ENCODE measurements at regions not wholly inside any gene's neighbourhood (a gene's known extent, or its start where the extent isn't known, plus 50 kb on each side); places are given as distances from the start of the nearest gene placed in this dataset.
"Not testable (repeated sequence)": the region's sequence is repeated elsewhere in the genome, so short reads cannot be mapped to it uniquely, and the experiment has no call there.

DNA sequence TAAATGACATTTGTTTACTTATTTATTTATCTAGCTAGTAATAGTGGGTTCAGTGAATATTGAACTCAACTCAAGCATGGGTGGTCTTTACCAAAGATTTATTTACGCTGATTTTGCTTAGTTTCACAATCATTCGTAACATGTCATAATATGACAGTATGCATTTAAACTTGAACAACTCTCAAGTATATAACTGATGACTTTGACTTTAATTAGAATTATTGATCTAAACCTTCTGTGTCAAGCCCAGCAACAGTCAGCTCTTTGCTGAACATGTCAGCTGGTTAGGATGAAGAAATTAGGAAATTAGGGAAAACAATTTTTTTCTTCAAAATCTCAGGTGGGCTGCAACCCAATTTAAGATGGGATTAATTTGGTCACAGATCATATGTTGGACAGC lies 210.5 kb upstream of the G2E3 start:
- no peaks in the 10 kb centered on the region for H3K4me1 ChIP-seq (ENCODE audit: control insufficient read depth, insufficient read depth, low read length)
- H3K27ac ChIP-seq (ENCODE audit: low read depth, low read length) = no peak overlapping the region
- H3K36me3 ChIP-seq (ENCODE audit: control insufficient read depth, insufficient read depth, low read length) = no peaks in the 10 kb centered on the region
- no peaks in the 10 kb centered on the region for H3K27me3 ChIP-seq (ENCODE audit: control insufficient read depth, insufficient read depth, low read length)
- H3K9ac ChIP-seq (ENCODE audit: low read length) = no peak overlapping the region
- H3K4me3 ChIP-seq (ENCODE audit: low read length) = no peak overlapping the region

DNA sequence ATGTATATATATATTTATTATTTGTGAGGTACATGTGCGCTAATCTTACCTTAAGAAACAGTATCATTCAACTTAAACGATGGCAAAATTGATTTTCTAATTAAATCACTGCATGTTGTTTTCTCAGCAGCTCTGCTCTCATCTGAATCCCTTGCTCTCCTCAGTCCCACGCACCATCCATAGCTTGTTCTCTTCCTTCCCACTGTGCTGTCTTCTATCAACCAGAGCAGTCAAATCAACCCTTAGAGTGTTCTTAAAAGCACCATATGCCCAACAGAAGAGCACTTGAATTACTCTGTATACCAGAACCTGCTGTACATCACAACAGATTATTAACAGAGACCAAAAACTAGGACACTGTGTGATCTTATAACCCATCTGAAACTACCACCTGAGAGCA lies 209.4 kb upstream of the G2E3 start:
- H3K27me3 ChIP-seq (ENCODE audit: control insufficient read depth, insufficient read depth, low read length) = no peaks in the 10 kb centered on the region
- no peak overlapping the region for H3K4me3 ChIP-seq (ENCODE audit: low read length)
- H3K36me3 ChIP-seq (ENCODE audit: control insufficient read depth, insufficient read depth, low read length) = no peaks in the 10 kb centered on the region
- H3K9ac ChIP-seq (ENCODE audit: low read length) = no peak overlapping the region
- no peak overlapping the region for H3K27ac ChIP-seq (ENCODE audit: low read depth, low read length)
- no peaks in the 10 kb centered on the region for H3K4me1 ChIP-seq (ENCODE audit: control insufficient read depth, insufficient read depth, low read length)

DNA sequence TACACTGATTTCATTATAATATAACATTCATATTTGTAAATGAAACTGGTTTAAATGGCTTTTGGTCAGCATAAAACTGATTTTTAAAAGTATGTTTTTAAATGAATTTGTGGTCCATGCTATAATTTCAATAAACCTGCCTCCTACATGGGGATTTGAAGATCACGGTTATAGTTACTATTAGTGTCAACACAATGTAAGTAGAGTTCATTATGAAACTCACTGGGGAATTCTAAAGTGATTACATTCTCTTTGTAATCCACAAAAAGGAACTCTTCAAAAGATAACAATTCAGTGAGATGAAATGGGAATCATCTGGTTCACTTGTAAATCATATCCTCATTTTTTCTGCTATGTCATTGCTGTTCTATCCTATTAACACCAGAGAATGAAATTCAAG lies 204.5 kb upstream of the G2E3 start:
- Histone ChIP-seq H3K4me1 (ENCODE audit: control insufficient read depth, insufficient read depth, low read length) (no peaks in the 10 kb centered on the region), H3K9ac (ENCODE audit: low read length) (no peak overlapping the region), H3K27ac (ENCODE audit: low read depth, low read length) (no peak overlapping the region), H3K4me3 (ENCODE audit: low read length) (no peak overlapping the region), H3K36me3 (ENCODE audit: control insufficient read depth, insufficient read depth, low read length) (no peaks in the 10 kb centered on the region), H3K27me3 (ENCODE audit: control insufficient read depth, insufficient read depth, low read length) (no peaks in the 10 kb centered on the region)

DNA sequence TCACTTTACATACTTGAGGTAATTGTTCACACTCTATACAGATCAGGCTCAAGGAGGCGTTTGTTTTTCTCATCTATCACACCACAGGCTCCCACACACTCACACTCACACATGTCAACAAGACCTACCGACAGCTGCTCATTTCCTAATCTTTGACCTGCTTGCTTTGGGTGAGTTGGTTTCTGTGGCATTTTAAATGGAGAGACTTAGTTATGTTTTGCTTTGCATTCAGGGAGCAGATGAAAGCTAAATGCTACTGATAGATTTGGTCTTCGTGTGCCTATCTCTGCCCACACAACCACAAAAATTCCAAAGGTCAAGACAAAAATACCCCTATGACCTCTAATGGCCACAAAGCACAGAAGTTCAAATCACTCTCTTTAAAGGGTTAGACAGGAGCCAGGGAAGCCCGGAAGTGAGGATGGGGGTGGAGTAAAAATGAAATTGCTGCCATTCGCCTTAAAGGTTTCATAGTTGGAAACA lies 203.5 kb upstream of the G2E3 start:
- Histone ChIP-seq H3K9ac (ENCODE audit: low read length) (no peak overlapping the region), H3K27me3 (ENCODE audit: control insufficient read depth, insufficient read depth, low read length) (no peaks in the 10 kb centered on the region), H3K36me3 (ENCODE audit: control insufficient read depth, insufficient read depth, low read length) (no peaks in the 10 kb centered on the region), H3K27ac (ENCODE audit: low read depth, low read length) (no peak overlapping the region), H3K4me1 (ENCODE audit: control insufficient read depth, insufficient read depth, low read length) (no peaks in the 10 kb centered on the region), H3K4me3 (ENCODE audit: low read length) (no peak overlapping the region)

DNA sequence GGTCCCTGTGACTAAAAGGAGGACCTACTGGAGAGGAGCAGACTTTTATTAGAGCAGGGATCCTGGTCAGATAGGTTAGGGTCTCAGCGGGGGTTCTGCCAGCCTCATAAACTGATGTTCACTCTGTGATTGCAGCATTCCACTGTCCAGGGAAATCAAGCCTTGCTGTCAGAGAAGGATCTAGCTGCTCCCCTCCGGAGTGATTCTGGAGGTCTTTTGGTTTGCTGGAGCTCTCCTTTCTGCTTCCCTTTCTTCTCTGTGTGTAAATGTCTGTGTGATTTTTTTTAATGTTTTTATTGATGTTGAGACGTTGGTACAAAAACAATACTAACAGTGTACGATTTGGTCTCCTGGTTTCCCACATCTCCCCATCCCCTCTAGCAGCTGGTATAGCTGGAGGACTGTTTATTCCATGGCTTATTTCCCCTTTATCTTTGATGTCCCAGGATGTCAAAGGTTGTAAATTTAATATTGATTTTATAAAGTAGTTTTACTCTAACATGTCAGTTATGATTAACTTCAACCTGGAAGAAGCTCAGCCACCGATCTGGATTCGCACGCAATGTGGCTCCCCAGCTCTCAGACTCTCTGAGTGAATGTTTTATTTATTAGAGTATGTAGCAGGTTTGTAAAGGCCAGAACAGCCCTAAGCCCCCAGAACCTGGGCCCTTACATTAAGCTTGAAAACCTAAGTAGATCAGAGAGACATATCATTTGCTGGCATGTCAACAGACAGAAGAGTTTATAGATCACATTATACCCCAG lies 202.3 kb upstream of the G2E3 start:
- Histone ChIP-seq H3K4me3 (ENCODE audit: low read length) (no peak overlapping the region), H3K36me3 (ENCODE audit: control insufficient read depth, insufficient read depth, low read length) (no peaks in the 10 kb centered on the region), H3K27me3 (ENCODE audit: control insufficient read depth, insufficient read depth, low read length) (no peaks in the 10 kb centered on the region), H3K9ac (ENCODE audit: low read length) (no peak overlapping the region), H3K27ac (ENCODE audit: low read depth, low read length) (no peak overlapping the region), H3K4me1 (ENCODE audit: control insufficient read depth, insufficient read depth, low read length) (no peaks in the 10 kb centered on the region)

DNA sequence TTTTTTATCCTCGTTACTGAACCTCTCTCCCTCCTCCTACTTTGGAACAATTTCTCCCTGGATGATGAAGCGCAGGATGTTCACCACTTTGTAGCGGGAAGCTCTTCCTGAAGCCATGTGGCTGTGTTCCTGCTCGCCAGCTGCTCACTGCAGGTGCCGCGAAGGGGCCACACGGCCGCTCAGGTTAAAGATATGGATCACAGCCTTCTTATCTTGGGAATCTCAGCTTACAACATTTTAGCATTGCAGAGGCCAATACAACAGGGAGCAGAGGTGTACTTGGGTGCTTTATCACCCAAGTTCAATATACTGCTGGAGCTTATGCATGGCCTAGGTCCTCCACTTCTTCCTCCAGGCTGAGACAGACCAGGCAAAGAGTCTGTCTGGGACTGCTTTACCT lies 201.2 kb upstream of the G2E3 start:
- Histone ChIP-seq H3K4me3 (ENCODE audit: low read length) (no peak overlapping the region), H3K4me1 (ENCODE audit: control insufficient read depth, insufficient read depth, low read length) (no peaks in the 10 kb centered on the region), H3K9ac (ENCODE audit: low read length) (no peak overlapping the region), H3K27ac (ENCODE audit: low read depth, low read length) (no peak overlapping the region), H3K27me3 (ENCODE audit: control insufficient read depth, insufficient read depth, low read length) (no peaks in the 10 kb centered on the region), H3K36me3 (ENCODE audit: control insufficient read depth, insufficient read depth, low read length) (no peaks in the 10 kb centered on the region)

DNA sequence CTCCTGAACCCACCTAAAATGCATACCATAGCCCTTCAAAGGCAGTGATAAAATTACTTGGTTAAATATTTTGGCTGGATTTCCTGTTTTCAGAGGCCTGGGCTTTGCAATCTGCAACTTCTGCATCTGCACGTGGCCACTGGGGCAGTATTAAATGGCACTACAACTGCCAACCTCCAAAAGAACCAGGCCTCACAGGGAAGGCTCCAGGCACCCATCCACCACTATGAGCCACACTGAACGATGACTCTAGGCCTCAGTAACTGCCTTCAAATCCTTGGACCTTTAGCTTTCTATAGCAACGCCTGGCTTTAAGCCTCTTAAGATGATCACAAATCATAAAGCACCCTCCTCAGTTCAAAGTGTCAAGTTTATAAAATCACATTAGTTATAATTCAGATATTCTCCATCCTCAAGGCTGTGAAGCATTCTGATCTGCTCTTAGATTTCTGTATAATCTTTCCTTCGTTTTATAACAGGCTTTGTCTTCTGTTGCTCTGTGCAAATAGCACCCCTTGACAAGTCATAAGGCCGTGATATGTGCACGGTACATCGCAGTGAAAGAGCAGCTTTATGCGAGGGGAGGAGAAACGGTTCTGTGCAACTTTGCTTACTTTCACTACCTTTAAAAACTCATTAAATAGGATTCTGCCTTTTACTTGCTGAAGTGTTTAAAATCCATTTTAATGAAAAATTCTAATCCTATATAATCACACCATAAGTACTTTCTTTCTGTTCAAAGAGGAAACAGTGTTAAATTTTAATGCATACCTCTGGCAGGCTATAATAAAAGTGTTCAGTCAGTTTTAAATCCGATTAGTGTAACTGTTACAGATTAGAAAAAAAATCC lies 196.4 kb upstream of the G2E3 start:
- Histone ChIP-seq H3K4me1 (ENCODE audit: control insufficient read depth, insufficient read depth, low read length) (no peaks in the 10 kb centered on the region), H3K9ac (ENCODE audit: low read length) (no peak overlapping the region), H3K27ac (ENCODE audit: low read depth, low read length) (no peak overlapping the region), H3K36me3 (ENCODE audit: control insufficient read depth, insufficient read depth, low read length) (no peaks in the 10 kb centered on the region), H3K27me3 (ENCODE audit: control insufficient read depth, insufficient read depth, low read length) (no peaks in the 10 kb centered on the region), H3K4me3 (ENCODE audit: low read length) (no peak overlapping the region)

DNA sequence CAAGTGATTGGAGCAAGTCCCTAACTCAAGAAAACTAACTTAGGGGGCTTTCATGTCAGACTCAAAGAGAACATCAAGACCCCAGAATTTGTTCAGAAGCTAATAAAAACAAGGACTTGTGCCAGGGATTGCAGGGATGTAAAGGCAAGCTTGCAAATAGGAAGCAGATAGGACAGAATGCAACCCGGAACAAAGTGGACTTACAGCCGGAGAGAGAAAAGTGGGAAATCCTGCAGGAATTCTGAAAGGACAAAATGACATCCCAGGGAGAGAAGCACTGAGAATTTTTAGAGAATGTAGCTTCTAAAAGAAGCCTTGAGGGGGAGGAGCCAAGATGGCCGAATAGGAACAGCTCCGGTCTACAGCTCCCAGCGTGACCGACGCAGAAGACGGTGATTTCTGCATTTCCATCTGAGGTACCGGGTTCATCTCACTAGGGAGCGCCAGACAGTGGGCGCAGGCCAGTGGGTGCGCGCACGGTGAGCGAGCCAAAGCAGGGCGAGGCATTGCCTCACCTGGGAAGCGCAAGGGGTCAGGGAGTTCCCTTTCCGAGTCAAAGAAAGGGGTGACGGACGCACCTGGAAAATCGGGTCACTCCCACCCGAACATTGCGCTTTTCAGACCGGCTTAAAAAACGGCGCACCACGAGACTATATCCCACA lies 195.6 kb upstream of the G2E3 start:
- not testable (repeated sequence) for H3K4me1 ChIP-seq (ENCODE audit: control insufficient read depth, insufficient read depth, low read length); H3K36me3 ChIP-seq (ENCODE audit: control insufficient read depth, insufficient read depth, low read length); H3K27me3 ChIP-seq (ENCODE audit: control insufficient read depth, insufficient read depth, low read length); H3K9ac ChIP-seq (ENCODE audit: low read length); H3K4me3 ChIP-seq (ENCODE audit: low read length); H3K27ac ChIP-seq (ENCODE audit: low read depth, low read length)

DNA sequence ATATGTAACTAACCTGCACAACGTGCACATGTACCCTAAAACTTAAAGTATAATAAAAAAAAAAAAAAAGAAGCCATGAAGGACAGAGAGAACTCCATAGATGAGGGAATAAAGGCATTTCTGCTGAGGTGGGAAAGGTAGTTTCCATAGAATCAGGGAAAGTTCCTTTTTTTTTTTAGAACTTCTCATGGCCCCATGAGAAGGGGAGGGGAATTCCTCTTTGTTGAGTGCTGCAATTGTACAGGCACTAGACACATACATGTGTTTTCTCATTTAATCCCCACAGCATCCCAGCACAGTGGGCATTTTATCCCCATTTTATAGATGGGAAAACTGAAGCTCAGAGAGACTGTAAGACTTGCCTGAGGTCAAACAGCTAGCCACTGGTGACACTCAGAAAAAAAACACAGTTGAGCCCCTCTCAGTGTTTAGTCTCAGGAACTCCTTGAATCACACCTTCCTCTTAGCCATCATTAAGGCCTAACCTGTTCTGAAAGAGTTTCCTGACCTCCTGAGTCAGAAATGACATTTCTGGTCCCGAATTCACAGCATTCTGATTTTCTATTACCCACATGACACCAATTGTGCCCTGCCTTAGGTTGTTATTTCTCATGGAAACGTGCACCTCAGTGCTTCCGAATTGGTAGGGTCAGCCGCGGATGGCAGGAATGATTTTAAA lies 189.3 kb upstream of the G2E3 start:
- Histone ChIP-seq H3K27ac (ENCODE audit: low read depth, low read length) (no peak overlapping the region), H3K4me3 (ENCODE audit: low read length) (no peak overlapping the region), H3K9ac (ENCODE audit: low read length) (no peak overlapping the region), H3K27me3 (ENCODE audit: control insufficient read depth, insufficient read depth, low read length) (no peaks in the 10 kb centered on the region), H3K4me1 (ENCODE audit: control insufficient read depth, insufficient read depth, low read length) (no peaks in the 10 kb centered on the region), H3K36me3 (ENCODE audit: control insufficient read depth, insufficient read depth, low read length) (no peaks in the 10 kb centered on the region)

DNA sequence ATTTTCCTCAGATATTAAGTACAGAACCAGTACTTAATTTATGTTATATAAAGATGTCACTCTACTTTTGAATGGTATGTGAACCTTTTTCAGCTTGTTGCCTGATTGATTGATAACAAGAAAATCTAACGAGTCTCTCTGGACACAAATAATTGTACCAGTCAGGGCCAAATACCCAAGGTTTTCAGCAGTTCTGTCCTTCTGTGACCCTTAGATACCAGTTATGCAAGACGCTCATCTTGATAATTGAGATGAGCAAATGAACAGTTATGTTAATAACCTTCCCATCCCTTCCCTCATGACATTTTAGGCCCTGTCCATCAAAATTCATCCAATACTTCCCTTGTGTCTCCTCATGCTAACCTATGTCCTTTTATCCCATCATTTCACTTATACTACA lies 185.9 kb upstream of the G2E3 start:
- Histone ChIP-seq H3K27ac (ENCODE audit: low read depth, low read length) (no peak overlapping the region), H3K36me3 (ENCODE audit: control insufficient read depth, insufficient read depth, low read length) (no peaks in the 10 kb centered on the region), H3K4me3 (ENCODE audit: low read length) (no peak overlapping the region), H3K27me3 (ENCODE audit: control insufficient read depth, insufficient read depth, low read length) (no peaks in the 10 kb centered on the region), H3K4me1 (ENCODE audit: control insufficient read depth, insufficient read depth, low read length) (no peaks in the 10 kb centered on the region), H3K9ac (ENCODE audit: low read length) (no peak overlapping the region)

DNA sequence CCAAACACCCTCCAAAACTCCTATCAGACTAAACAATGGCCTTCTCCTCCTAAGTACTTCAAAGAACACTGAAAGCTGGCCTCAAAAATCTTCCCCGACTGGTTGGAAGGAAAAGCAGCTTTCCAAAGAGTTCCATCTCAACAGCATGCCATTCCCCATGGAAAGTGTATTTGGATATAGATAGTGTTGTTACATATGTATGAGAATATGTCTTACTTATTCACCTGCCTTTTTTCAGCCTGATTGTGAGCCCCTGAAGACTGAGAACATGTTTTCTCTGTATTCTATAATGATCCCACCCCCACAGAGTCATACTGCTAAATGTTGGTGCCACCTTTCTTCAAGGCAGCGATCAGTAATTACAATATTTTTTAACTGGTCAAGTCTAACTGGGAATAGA lies 185.4 kb upstream of the G2E3 start:
- H3K36me3 ChIP-seq (ENCODE audit: control insufficient read depth, insufficient read depth, low read length) = no peaks in the 10 kb centered on the region
- no peak overlapping the region for H3K4me3 ChIP-seq (ENCODE audit: low read length)
- no peak overlapping the region for H3K9ac ChIP-seq (ENCODE audit: low read length)
- no peaks in the 10 kb centered on the region for H3K27me3 ChIP-seq (ENCODE audit: control insufficient read depth, insufficient read depth, low read length)
- no peak overlapping the region for H3K27ac ChIP-seq (ENCODE audit: low read depth, low read length)
- no peaks in the 10 kb centered on the region for H3K4me1 ChIP-seq (ENCODE audit: control insufficient read depth, insufficient read depth, low read length)

DNA sequence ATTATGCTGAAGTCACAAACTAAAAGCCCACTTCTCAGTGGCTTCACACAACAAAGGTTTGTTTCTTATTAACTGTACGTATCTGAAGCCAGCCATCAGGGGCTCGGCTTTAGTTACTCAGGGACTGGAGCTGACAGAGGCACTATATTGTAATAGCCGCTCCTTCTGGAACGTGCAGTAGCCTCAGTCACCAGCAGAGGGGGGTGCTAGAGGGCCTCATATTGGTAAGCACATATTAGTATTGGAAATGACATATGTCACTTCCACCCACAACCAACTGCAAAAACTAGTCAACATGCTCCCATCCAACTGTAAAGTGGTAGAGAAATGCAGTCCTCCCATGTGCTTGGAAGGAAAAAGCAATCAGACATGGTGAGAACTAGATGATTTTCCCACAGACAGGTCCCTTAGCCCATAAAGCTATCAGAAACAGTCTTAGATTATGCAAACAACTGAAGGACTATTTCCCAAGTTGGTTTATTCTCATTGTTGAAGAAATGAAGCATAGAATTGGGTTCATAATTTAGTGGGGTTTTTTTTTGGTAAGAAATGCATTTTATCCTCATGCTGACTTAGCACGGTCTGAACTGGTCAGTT lies 183.6 kb upstream of the G2E3 start:
- Histone ChIP-seq H3K27ac (ENCODE audit: low read depth, low read length) (no peak overlapping the region), H3K4me3 (ENCODE audit: low read length) (no peak overlapping the region), H3K36me3 (ENCODE audit: control insufficient read depth, insufficient read depth, low read length) (no peaks in the 10 kb centered on the region), H3K27me3 (ENCODE audit: control insufficient read depth, insufficient read depth, low read length) (no peaks in the 10 kb centered on the region), H3K9ac (ENCODE audit: low read length) (no peak overlapping the region), H3K4me1 (ENCODE audit: control insufficient read depth, insufficient read depth, low read length) (no peaks in the 10 kb centered on the region)
